HG02885 (cell line): ENCODE measurements at regions not wholly inside any gene's neighbourhood (a gene's known extent, or its start where the extent isn't known, plus 50 kb on each side); places are given as distances from the start of the nearest gene placed in this dataset.

Experiments
- ATAC-seq: cut with Tn5 transposase; IDR thresholded peaks from one replicate; pipeline ENCODE4 v1.9.1; 2021; ENCODE audit warnings: mild to moderate bottlenecking; ENCODE audit not compliant: unreplicated experiment, poor library complexity

GRCh38 chr15:77744398-77744797, 111.7 kb upstream of the LINGO1 start:
- no peak for ATAC-seq

DNA sequence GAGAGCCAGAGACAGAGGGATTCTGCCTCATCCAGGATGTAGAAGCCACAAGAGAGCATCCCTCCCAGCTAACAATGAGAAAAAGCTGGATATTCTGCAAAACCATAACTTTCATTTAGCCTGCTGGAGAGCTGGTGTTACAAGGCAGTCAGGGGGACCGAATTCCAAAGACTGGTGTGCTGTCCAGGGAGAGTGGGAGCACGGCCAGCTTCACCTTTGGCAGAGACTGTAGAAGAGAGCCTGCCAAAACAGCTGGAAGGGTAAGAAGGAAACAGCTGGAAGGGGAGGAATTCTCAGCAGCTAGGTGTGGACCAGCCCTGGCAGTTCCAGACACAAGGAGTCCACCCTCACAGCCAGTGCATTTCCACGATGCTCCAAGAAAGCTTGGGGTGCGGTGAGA, 109.9 kb upstream of the LINGO1 start:
- no peak for ATAC-seq

GRCh38 chr15:77742127-77742526, 109.4 kb upstream of the LINGO1 start:
- no peak for ATAC-seq

GRCh38 chr15:77741106-77741505, 108.4 kb upstream of the LINGO1 start:
- no peak for ATAC-seq

GRCh38 chr15:77739591-77740378, 107.1 kb upstream of the LINGO1 start:
- ATAC-seq, result no peak

DNA sequence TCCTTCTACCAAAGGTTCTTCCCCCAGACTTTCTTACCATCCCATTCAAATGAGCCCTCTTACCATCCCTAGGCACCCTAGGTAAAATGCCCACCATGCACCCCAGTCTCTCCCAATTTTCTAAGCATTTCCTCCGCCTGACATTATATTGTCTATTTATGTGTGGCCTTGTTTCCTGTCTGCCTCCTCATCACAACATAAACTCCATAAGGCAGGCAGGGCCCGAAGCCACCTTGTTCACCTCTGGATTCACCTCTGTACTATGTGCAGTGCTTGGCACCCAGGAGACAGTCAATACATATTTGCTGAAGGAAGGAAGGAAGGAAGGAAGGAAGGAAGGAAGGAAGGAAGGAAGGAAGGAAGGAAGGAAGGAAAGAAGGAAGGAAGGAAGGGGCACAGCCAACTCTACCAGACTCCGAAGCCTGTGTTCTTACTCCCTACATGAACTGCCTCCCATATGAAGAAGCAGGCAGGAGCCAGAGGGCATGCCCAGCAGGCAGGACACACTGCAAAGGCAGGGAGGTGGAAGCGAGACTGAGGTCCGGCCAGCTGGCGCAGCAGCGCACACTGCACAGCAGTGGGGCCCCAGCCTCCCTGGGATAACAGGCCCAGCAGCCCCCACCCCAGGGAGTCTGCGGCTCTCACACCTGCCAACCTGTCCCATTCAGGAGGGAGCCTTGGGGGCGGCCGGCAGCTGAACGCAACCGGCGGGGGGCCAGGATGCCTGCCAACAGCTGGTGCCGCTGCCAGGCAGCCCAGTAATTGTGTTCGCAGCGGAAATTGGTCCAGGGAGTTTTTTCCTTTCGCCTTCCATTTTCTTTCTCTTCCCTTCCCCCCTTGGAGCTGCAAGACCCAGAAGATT, 106.0 kb upstream of the LINGO1 start:
- ATAC-seq, result no peak

DNA sequence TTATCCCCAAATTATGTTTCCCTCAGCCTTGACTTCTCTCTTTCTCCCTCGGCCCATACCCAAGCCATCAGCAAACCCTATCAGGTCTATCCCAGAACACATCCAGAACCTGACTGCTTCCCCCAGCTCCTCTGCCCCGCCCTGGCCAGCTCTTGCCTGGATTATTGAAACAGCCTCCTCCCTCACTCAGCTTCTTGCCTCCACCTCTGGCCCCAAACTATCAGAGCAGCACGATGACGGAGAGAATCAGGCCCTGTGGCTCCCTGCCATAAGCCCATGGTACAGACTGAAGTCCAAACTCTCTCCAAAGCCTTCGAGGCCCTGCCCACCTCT, 105.3 kb upstream of the LINGO1 start:
- no peak for ATAC-seq

DNA sequence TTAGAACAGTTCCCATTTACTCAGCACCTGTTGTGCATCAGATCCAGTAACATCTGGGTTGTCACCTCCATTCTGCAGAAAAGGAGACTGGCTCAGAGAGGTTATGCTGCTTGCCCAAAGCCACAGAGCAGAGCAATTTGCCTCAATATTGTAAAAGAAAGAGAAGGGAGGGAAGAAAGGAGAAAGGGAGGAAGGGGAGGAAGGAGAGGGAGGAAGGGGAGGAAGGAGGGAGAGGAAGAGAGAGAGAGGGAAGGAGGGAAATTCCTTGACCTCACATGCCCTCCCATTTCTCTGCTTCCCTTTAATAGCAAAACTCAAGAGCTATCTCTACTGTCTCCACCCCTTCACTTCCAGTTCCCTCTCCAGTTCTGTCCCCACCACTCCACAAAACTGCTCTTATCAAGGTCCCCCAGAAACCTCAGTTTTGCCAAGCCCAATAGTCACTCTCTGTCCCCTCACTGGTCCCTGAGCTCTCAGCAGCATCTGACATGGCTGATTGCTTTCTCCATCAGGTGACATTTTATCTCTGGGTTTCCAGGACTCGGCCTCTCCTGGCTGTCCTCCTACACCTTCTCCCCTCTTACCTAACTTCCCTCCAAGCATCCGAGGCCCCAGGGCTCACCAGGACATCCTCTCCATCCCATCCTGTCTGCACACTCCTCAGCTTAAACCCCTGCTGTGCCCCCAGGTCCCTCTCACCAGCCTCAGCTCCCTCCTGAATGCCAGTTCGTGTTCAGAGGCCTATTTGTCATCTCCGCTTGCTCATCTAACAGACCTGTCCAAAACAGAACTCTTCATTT, 104.7 kb upstream of the LINGO1 start:
- no peak for ATAC-seq

DNA sequence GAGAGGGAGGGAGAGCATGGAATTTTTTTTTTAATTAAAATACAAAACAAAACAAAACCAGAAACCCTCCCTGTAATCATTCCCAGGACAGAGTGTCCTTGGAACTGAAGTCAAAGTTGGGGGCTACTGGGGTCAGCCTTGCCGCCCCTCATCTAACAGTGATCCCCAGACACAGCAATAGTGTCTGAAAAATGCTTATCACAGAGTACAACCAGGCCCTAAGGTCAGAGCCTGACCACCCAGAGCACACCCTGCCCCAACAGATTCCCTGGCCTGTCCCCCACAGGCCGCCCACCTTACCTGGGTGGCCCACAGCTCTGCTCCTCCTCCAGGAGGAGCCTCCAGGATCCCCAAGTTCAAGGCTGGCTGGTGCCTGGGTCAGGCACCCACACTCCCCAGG, 101.6 kb upstream of the LINGO1 start:
- ATAC-seq, result no peak

DNA sequence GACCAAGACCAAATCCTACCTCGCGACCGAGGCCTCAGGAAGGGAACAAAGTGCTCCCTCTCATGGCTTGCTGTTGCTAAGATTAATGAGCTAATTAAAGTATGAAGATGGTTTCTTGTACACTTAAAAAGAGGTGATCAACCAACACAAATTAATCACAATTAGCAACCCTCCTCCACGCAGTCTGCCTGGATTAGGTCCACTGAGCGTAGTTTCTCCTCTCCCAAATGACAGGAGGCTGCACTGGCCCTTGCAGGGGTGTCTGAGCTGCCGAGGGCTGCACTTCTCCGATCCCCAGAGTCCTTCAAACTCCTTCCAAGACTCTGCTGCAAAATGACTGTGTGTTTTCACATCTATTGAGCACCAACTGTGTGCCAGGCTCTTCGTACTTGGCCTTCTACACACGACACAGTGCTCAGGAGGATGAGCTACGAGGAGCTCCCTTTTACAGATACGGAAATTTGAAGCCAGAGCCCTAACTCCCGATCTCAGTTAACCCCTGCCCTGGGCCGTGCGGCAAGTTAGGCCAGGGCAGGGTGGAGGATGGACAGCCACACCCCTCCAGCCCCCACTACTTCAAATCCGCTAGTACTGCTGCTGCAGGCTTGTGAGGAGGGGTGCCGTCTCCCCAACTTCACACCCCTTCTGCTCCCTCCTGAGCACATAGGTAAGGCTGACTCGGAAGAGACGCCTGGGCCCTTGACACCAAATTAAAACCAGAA, 101.0 kb upstream of the LINGO1 start:
- ATAC-seq, result no peak

DNA sequence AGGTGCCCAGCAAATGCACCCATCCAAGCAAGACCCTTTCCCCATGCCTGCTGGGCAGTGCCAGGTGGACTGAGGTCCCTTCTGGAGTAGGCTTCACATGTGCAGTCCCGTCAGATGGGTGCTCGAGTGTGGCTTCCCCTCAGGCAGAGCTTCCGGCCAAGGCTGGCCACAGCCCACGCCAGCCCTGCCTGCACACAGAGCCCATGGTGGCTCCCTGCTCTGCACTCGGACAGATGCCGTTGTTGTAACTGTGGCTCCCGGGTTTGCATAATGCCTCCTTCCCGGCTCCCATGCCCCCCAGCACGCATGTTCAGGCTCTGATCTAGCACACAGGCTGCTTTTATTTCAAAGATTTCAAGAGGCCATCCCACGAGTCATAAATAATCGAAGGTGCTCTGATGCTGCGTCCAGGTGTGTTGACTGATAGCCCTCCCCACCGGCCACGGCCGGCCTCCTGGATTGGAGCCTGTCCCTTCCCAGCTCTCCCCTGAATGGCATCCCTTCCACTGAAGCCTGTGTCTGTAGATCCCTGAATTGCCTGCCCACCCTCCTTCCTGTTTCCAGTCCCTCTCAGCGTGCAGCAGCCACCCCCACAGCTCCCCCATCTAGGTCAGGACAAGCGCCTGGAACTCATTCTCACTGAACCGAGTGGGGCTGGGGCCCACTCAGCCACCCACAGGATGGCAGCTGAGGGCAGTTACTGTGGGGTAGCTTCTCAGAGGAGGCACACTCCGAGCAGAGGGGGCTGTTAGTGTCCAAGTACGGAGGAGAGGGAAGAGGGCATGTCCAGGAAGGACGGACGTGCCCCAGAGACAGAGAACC, 100.0 kb upstream of the LINGO1 start:
- no peak for ATAC-seq

GRCh38 chr15:77731945-77732344, 99.2 kb upstream of the LINGO1 start:
- no peak for ATAC-seq

GRCh38 chr15:77731067-77731466, 98.4 kb upstream of the LINGO1 start:
- ATAC-seq, result no peak

DNA sequence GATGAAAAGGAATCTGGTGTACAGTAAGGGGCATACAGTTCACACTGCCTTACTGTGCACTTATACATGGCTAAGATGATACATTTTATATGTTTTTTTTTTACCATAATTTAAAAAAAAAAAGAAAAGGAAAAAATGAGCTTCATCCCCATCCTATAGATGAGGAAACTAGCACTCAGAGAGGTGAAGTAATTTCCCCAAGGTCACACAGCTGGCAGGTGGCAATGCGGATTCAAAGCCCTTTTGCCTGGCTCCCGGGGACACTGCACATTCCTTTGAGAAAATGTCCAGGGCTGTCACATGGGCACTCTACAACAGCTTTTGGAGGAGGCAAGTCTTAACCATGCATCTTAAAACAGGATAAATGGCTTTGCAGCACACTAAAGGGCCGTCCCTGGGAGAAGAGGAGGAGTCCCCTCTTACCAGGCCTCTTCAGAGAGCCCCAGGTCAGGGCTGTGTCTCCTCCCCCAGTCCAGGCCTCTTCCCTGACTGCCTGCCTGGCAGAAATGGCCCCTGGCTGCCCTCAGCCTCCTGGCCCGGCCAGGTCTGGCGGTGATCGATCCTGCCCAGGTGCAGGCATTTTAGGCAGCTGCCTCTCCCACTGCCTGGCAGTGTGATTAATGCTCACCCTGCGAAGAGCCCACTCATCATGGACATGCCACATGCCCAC, 95.1 kb upstream of the LINGO1 start:
- no peak for ATAC-seq

GRCh38 chr15:77724715-77725114, 92.0 kb upstream of the LINGO1 start:
- no peak for ATAC-seq

DNA sequence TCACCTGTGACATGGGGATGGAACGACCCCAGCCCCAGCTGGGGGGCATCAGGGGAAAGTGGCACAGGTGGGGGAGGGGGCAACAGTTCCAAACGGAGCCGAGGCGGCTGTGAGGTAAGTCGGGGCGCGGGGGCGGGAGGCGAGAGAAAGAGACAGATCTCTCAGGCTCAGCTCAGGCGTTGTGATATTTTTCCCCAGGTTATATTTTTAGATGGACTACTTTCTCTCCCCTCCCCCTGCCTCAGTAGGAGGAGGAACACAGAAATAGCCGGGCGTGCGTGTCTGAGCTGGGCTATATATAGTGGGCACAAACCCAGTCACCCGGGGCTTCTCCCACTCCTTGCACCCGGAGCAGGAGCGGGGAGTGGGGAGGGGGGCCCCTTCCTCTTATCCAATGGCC, 91.0 kb upstream of the LINGO1 start:
- ATAC-seq, result no peak

DNA sequence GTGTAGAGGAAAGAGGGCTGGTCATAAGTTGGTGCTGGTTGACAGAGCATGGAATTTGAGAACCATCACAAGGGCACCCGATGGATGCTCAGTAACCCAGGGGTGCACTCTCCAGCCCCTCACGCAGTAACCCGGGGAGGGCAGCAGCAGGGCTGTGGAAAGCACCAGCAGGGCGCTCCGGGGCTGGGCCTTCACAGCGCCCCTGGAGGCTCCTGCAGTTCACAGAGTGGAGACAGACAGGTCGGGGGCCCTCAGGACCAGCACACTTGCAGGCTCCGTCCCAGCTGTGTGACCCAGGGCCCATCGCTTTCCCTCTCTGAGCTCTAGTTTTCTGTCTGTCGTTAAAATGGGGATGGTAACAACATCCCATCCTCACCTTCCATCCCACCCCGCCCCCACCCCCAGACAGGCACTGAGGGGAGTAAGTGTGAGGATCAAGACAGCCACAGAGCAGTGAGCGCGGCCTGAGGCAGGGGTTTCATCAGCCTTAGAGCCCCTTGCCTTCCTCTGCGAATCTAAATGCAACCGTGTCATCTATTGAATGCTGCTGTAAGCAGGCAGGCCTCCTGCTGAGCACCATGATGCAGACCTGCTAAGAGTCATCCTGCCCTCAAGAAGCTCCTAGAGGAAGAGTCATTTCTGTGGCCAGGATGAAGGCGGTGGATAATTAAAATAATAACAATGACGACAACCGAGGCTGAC, 90.2 kb upstream of the LINGO1 start:
- ATAC-seq, result no peak

GRCh38 chr15:77721963-77722362, 89.3 kb upstream of the LINGO1 start:
- ATAC-seq, result no peak
